ENCODE measurements at regions not wholly inside any gene's neighbourhood (a gene's known extent, or its start where the extent isn't known, plus 50 kb on each side); places are given as distances from the start of the nearest gene placed in this dataset.
"Not testable (repeated sequence)": the region's sequence is repeated elsewhere in the genome, so short reads cannot be mapped to it uniquely, and the experiment has no call there.

DNA sequence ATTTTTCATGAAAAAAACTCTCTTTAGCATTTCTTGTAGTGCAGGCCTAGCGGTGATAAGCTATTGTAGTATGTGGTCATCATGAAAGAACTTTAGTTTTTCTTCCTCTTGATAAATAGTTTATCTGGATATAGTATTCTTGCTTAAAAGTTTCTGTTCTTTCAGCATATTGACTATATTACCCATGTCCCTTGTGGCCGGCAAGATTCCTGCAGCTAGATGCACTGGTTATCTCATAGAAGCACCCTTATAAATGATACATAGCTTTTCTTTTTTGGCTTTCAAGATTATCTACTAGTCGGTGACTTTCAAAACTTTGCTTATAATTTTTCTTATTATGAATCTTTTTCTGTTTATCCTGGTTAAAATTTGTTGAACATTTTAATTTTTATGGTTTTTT, 234.8 kb downstream of the ALG10 start:
- no peaks in the 10 kb centered on the region for H3K36me3 Mint-ChIP-seq (ENCODE audit: unreplicated experiment)
- H3K4me3 Mint-ChIP-seq (ENCODE audit: unreplicated experiment): no peak overlapping the region
- no peak for DNase-seq
- no peak overlapping the region for H3K27ac Mint-ChIP-seq (ENCODE audit: unreplicated experiment)
- peaks cover 6% of the 10 kb centered on the region for H3K9me3 Mint-ChIP-seq (ENCODE audit: unreplicated experiment)
- TF ChIP-seq, protein P1, sequence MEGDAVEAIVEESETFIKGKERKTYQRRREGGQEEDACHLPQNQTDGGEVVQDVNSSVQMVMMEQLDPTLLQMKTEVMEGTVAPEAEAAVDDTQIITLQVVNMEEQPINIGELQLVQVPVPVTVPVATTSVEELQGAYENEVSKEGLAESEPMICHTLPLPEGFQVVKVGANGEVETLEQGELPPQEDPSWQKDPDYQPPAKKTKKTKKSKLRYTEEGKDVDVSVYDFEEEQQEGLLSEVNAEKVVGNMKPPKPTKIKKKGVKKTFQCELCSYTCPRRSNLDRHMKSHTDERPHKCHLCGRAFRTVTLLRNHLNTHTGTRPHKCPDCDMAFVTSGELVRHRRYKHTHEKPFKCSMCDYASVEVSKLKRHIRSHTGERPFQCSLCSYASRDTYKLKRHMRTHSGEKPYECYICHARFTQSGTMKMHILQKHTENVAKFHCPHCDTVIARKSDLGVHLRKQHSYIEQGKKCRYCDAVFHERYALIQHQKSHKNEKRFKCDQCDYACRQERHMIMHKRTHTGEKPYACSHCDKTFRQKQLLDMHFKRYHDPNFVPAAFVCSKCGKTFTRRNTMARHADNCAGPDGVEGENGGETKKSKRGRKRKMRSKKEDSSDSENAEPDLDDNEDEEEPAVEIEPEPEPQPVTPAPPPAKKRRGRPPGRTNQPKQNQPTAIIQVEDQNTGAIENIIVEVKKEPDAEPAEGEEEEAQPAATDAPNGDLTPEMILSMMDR (IDR thresholded peaks at IDR 0.05; ENCODE audit: partially characterized antibody, unreplicated experiment): no peak
- no peaks in the 10 kb centered on the region for H3K27me3 Mint-ChIP-seq (ENCODE audit: unreplicated experiment)
- H3K4me1 Mint-ChIP-seq (ENCODE audit: low read depth, unreplicated experiment): no peaks in the 10 kb centered on the region

DNA sequence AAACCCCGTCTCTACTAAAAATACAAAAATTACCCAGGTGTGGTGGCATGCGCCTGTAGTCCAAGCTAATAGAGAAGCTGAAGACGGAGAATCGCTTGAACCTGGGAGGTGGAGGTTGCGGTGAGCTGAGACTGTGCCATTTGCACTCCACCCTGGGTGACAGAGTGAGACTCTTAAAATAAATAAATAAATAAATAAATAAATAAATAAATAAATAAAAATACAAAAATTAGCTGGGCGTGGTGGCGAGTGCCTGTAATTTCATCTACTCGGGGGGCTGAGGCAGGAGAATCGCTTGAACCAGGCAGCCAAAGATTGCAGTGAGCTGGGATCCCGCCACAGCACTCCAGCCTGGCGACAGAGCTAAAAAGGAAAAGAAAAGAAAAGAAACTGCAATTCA, 239.8 kb downstream of the ALG10 start:
- Mint-ChIP-seq H3K9me3 (ENCODE audit: unreplicated experiment) (peaks cover 32% of the 10 kb centered on the region), H3K36me3 (ENCODE audit: unreplicated experiment) (peaks cover 18% of the 10 kb centered on the region)
- not testable (repeated sequence) for H3K4me3 Mint-ChIP-seq (ENCODE audit: unreplicated experiment); H3K27ac Mint-ChIP-seq (ENCODE audit: unreplicated experiment); H3K4me1 Mint-ChIP-seq (ENCODE audit: low read depth, unreplicated experiment); DNase-seq; H3K27me3 Mint-ChIP-seq (ENCODE audit: unreplicated experiment)

DNA sequence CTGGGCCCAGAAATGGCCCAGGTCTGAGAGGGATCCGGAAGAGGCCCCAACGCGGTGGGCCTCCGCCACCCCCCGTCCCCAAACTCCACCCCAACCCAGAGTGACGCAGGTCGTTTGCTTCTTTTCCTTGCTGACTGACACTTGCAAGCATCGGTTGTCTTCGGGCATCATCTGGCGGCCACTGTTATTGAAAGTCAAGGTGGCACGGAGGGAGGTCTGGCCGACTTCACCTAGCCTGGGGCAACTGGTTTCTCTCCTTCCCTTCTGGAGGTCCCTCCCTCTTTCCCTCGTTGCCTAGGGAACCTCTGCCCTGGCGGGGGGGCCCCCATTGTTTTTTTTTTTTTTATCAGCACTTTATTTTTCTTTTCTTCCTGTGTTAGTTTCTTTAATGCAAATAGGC, 241.8 kb downstream of the ALG10 start:
- Mint-ChIP-seq H3K4me3 (ENCODE audit: unreplicated experiment) (no peak overlapping the region), H3K36me3 (ENCODE audit: unreplicated experiment) (peaks cover 18% of the 10 kb centered on the region), H3K4me1 (ENCODE audit: low read depth, unreplicated experiment) (no peaks in the 10 kb centered on the region), H3K27me3 (ENCODE audit: unreplicated experiment) (peaks cover 3% of the 10 kb centered on the region), H3K9me3 (ENCODE audit: unreplicated experiment) (peaks cover 38% of the 10 kb centered on the region), H3K27ac (ENCODE audit: unreplicated experiment) (no peak overlapping the region)
- no peak for DNase-seq
- TF ChIP-seq, protein P1 (IDR thresholded peaks at IDR 0.05; ENCODE audit: partially characterized antibody, unreplicated experiment): no peak

DNA sequence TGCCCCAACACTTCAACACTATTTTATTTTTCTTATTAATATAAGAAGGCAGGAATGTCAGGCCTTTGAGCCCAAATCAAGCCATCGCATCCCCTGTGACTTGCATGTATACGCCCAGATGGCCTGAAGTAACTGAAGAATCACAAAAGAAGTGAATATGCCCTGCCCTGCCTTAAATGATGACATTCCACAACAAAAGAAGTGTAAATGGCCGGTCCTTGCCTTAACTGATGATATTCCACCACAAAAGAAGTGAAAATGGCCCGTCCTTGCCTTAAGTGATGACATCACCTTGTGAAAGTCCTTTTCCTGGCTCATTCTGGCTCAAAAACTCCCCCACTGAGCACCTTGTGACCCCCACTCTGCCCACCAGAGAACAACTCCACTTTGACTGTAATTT, 251.4 kb downstream of the ALG10 start:
- not testable (repeated sequence) for H3K4me1 Mint-ChIP-seq (ENCODE audit: low read depth, unreplicated experiment); H3K4me3 Mint-ChIP-seq (ENCODE audit: unreplicated experiment); H3K27me3 Mint-ChIP-seq (ENCODE audit: unreplicated experiment); DNase-seq; H3K27ac Mint-ChIP-seq (ENCODE audit: unreplicated experiment)
- peaks cover 24% of the 10 kb centered on the region for H3K9me3 Mint-ChIP-seq (ENCODE audit: unreplicated experiment)
- peaks cover 14% of the 10 kb centered on the region for H3K36me3 Mint-ChIP-seq (ENCODE audit: unreplicated experiment)

DNA sequence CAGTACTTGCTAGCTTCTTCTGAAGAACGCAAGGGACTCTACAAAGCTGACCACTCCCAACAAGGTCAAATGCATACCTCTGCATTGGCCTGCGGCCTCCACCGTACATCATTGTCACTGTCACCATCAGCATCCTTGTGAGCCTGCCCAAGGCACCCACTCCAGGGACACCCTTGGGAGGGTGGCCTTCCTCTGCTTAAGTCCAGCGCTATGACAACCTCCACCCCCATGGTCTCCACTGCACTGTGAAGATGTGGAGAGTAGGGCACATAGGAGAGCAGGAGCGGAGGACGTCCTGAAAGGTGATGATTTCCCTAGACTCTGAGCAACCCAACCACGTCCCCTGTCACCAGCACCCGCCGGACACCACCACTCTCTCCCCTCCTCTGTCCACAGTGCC, 252.8 kb downstream of the ALG10 start:
- no peak overlapping the region for H3K4me3 Mint-ChIP-seq (ENCODE audit: unreplicated experiment)
- peaks cover 14% of the 10 kb centered on the region for H3K36me3 Mint-ChIP-seq (ENCODE audit: unreplicated experiment)
- H3K27me3 Mint-ChIP-seq (ENCODE audit: unreplicated experiment): no peaks in the 10 kb centered on the region
- no peak for DNase-seq
- H3K4me1 Mint-ChIP-seq (ENCODE audit: low read depth, unreplicated experiment): no peaks in the 10 kb centered on the region
- H3K27ac Mint-ChIP-seq (ENCODE audit: unreplicated experiment): no peak overlapping the region
- peaks cover 24% of the 10 kb centered on the region for H3K9me3 Mint-ChIP-seq (ENCODE audit: unreplicated experiment)
- TF ChIP-seq, protein P1 (IDR thresholded peaks at IDR 0.05; ENCODE audit: partially characterized antibody, unreplicated experiment): no peak

DNA sequence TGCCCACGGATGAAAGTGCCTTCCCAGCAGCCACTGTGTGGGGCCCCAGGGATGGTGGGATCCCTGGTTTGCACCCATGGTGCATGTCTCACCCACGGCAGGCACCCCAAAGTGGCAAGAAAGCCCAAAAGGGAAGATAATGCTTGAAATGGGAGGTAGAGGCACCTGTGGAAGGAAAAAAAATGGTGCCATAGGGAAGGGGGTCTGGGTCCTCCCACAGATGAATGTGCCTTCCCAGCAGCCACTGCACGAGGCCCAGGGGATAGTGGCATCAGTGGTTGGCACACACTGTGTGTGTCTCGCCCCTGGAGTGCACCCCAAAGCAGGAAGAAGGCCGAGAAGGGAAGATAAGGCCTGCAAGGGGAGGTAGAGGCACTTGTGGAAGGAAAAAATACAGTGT, 264.2 kb downstream of the ALG10 start:
- Mint-ChIP-seq H3K4me1 (ENCODE audit: low read depth, unreplicated experiment) (no peaks in the 10 kb centered on the region), H3K9me3 (ENCODE audit: unreplicated experiment) (peaks cover 17% of the 10 kb centered on the region), H3K27ac (ENCODE audit: unreplicated experiment) (no peak overlapping the region), H3K36me3 (ENCODE audit: unreplicated experiment) (no peaks in the 10 kb centered on the region), H3K4me3 (ENCODE audit: unreplicated experiment) (no peak overlapping the region), H3K27me3 (ENCODE audit: unreplicated experiment) (peaks cover 8% of the 10 kb centered on the region)
- TF ChIP-seq, protein P1 (IDR thresholded peaks at IDR 0.05; ENCODE audit: partially characterized antibody, unreplicated experiment): no peak
- DNase-seq: no peak
